ENCODE measurements at regions not wholly inside any gene's neighbourhood (a gene's known extent, or its start where the extent isn't known, plus 50 kb on each side); places are given as distances from the start of the nearest gene placed in this dataset.

GRCh38 chr9:101893661-101894646 lies 155.5 kb upstream of the GRIN3A start:
- no peaks in the 10 kb centered on the region for H3K36me3 Mint-ChIP-seq
- H3K9me3 Mint-ChIP-seq = no peaks in the 10 kb centered on the region
- H3K4me1 Mint-ChIP-seq = no peaks in the 10 kb centered on the region
- TF ChIP-seq CTCF (IDR thresholded peaks at IDR 0.05; ENCODE audit: unreplicated experiment) = no peak
- H3K27ac Mint-ChIP-seq = no peak overlapping the region
- H3K27me3 Mint-ChIP-seq (ENCODE audit: low read depth) = peaks cover 53% of the 10 kb centered on the region
- DNase-seq (ENCODE audit: low spot score in 2 of 2, unreplicated experiment in 2 of 2) = no peak
- no peak overlapping the region for H3K4me3 Mint-ChIP-seq

- no peak for TF ChIP-seq CTCF (IDR thresholded peaks at IDR 0.05; ENCODE audit: unreplicated experiment)
- Mint-ChIP-seq H3K4me1 (no peaks in the 10 kb centered on the region), H3K36me3 (no peaks in the 10 kb centered on the region), H3K9me3 (no peaks in the 10 kb centered on the region), H3K27me3 (ENCODE audit: low read depth) (peaks cover 6% of the 10 kb centered on the region), H3K27ac (no peak overlapping the region), H3K4me3 (no peak overlapping the region)
- DNase-seq (ENCODE audit: low spot score in 2 of 2, unreplicated experiment in 2 of 2) = no peak
Observed at GRCh38 chr9:101881508-101881907, 143.1 kb upstream of the GRIN3A start.

- Mint-ChIP-seq H3K36me3 (no peaks in the 10 kb centered on the region), H3K27me3 (ENCODE audit: low read depth) (peaks cover 9% of the 10 kb centered on the region)
Observed at GRCh38 chr9:101880846-101881245, 142.4 kb upstream of the GRIN3A start.

GRCh38 chr9:101878734-101879133 lies 140.3 kb upstream of the GRIN3A start:
- TF ChIP-seq CTCF (IDR thresholded peaks at IDR 0.05; ENCODE audit: unreplicated experiment) = no peak
- Mint-ChIP-seq H3K27ac (no peak overlapping the region), H3K36me3 (no peaks in the 10 kb centered on the region), H3K27me3 (ENCODE audit: low read depth) (peaks cover 18% of the 10 kb centered on the region), H3K4me3 (no peak overlapping the region), H3K4me1 (no peaks in the 10 kb centered on the region), H3K9me3 (no peaks in the 10 kb centered on the region)
- no peak for DNase-seq (ENCODE audit: low spot score in 2 of 2, unreplicated experiment in 2 of 2)

More at GRCh38 chr9:101880846-101881245, 142.4 kb upstream of the GRIN3A start:
- no peaks in the 10 kb centered on the region for H3K4me1 Mint-ChIP-seq
- no peak overlapping the region for H3K4me3 Mint-ChIP-seq
- H3K27ac Mint-ChIP-seq = no peak overlapping the region
- no peaks in the 10 kb centered on the region for H3K9me3 Mint-ChIP-seq
- no peak for TF ChIP-seq CTCF (IDR thresholded peaks at IDR 0.05; ENCODE audit: unreplicated experiment)
- DNase-seq (ENCODE audit: low spot score in 2 of 2, unreplicated experiment in 2 of 2) = no peak

GRCh38 chr9:101877439-101877838 lies 139.0 kb upstream of the GRIN3A start:
- peaks cover 17% of the 10 kb centered on the region for H3K27me3 Mint-ChIP-seq (ENCODE audit: low read depth)
- no peak overlapping the region for H3K27ac Mint-ChIP-seq
- H3K4me1 Mint-ChIP-seq = no peaks in the 10 kb centered on the region
- no peak for TF ChIP-seq CTCF (IDR thresholded peaks at IDR 0.05; ENCODE audit: unreplicated experiment)
- no peaks in the 10 kb centered on the region for H3K36me3 Mint-ChIP-seq
- DNase-seq (ENCODE audit: low spot score in 2 of 2, unreplicated experiment in 2 of 2) = no peak
- no peak overlapping the region for H3K4me3 Mint-ChIP-seq
- no peaks in the 10 kb centered on the region for H3K9me3 Mint-ChIP-seq
